ENCODE measurements at regions not wholly inside any gene's neighbourhood (a gene's known extent, or its start where the extent isn't known, plus 50 kb on each side); places are given as distances from the start of the nearest gene placed in this dataset.

- Histone ChIP-seq H3K27me3 (ENCODE audit: control insufficient read depth, low read length) (no peaks in the 10 kb centered on the region), H3K9me3 (ENCODE audit: control insufficient read depth, insufficient read depth, low read length) (no peaks in the 10 kb centered on the region), H3K4me3 (ENCODE audit: low read length) (no peak overlapping the region), H3K4me2 (ENCODE audit: low read length) (no peak overlapping the region), H4K20me1 (ENCODE audit: control insufficient read depth, insufficient read depth, low read depth, low read length) (no peaks in the 10 kb centered on the region), H3K4me1 (ENCODE audit: control insufficient read depth, low read length) (no peaks in the 10 kb centered on the region), H3K9me2 (replicated peaks; ENCODE audit: control insufficient read depth, low read length) (no peaks in the 10 kb centered on the region), H3K27ac (ENCODE audit: low read depth, low read length) (no peak overlapping the region), H3K79me2 (ENCODE audit: control insufficient read depth, low read length) (no peaks in the 10 kb centered on the region), H3F3A (ENCODE audit: control insufficient read depth, insufficient read depth) (no peaks in the 10 kb centered on the region), H3K36me3 (ENCODE audit: control insufficient read depth, low read length) (no peaks in the 10 kb centered on the region)
- no peak for TF ChIP-seq CTCF (IDR thresholded peaks at IDR 0.05; ENCODE audit: low read depth, low read length, poor library complexity, severe bottlenecking)
These were observed 565.7 kb downstream of the METTL15 start for GRCh38 chr11:28673691-28674432.

- Histone ChIP-seq H3K9me3 (ENCODE audit: control insufficient read depth, insufficient read depth, low read length) (no peaks in the 10 kb centered on the region), H3F3A (ENCODE audit: control insufficient read depth, insufficient read depth) (no peaks in the 10 kb centered on the region), H4K20me1 (ENCODE audit: control insufficient read depth, insufficient read depth, low read depth, low read length) (no peaks in the 10 kb centered on the region), H3K4me1 (ENCODE audit: control insufficient read depth, low read length) (no peaks in the 10 kb centered on the region), H3K9me2 (replicated peaks; ENCODE audit: control insufficient read depth, low read length) (no peaks in the 10 kb centered on the region), H3K4me2 (ENCODE audit: low read length) (no peak overlapping the region), H3K27ac (ENCODE audit: low read depth, low read length) (no peak overlapping the region), H3K27me3 (ENCODE audit: control insufficient read depth, low read length) (no peaks in the 10 kb centered on the region), H3K36me3 (ENCODE audit: control insufficient read depth, low read length) (no peaks in the 10 kb centered on the region), H3K4me3 (ENCODE audit: low read length) (no peak overlapping the region), H3K79me2 (ENCODE audit: control insufficient read depth, low read length) (no peaks in the 10 kb centered on the region)
- no peak for TF ChIP-seq CTCF (IDR thresholded peaks at IDR 0.05; ENCODE audit: low read depth, low read length, poor library complexity, severe bottlenecking)
- no peak for TF ChIP-seq EZH2phosphoT487 (IDR thresholded peaks at IDR 0.05; ENCODE audit: borderline replicate concordance, low read length)
These were observed 563.1 kb downstream of the METTL15 start for GRCh38 chr11:28671274-28671673.

- no peaks in the 10 kb centered on the region for H3K36me3 ChIP-seq (ENCODE audit: control insufficient read depth, low read length)
- H3K4me3 ChIP-seq (ENCODE audit: low read length), result no peak overlapping the region
- H4K20me1 ChIP-seq (ENCODE audit: control insufficient read depth, insufficient read depth, low read depth, low read length), result no peaks in the 10 kb centered on the region
- H3K27me3 ChIP-seq (ENCODE audit: control insufficient read depth, low read length), result no peaks in the 10 kb centered on the region
- TF ChIP-seq CTCF (IDR thresholded peaks at IDR 0.05; ENCODE audit: low read depth, low read length, poor library complexity, severe bottlenecking), result no peak
- no peak overlapping the region for H3K27ac ChIP-seq (ENCODE audit: low read depth, low read length)
- no peaks in the 10 kb centered on the region for H3F3A ChIP-seq (ENCODE audit: control insufficient read depth, insufficient read depth)
- no peaks in the 10 kb centered on the region for H3K79me2 ChIP-seq (ENCODE audit: control insufficient read depth, low read length)
- no peaks in the 10 kb centered on the region for H3K9me2 ChIP-seq (replicated peaks; ENCODE audit: control insufficient read depth, low read length)
- H3K4me2 ChIP-seq (ENCODE audit: low read length), result no peak overlapping the region
- no peaks in the 10 kb centered on the region for H3K9me3 ChIP-seq (ENCODE audit: control insufficient read depth, insufficient read depth, low read length)
- H3K4me1 ChIP-seq (ENCODE audit: control insufficient read depth, low read length), result no peaks in the 10 kb centered on the region
These were observed 558.4 kb downstream of the METTL15 start for GRCh38 chr11:28666632-28667031.

Measured in DOHH2 (cell line).